HG02642 (cell line): ENCODE measurements at regions not wholly inside any gene's neighbourhood (a gene's known extent, or its start where the extent isn't known, plus 50 kb on each side); places are given as distances from the start of the nearest gene placed in this dataset.

Source experiments
- ATAC-seq: cut with Tn5 transposase; IDR thresholded peaks from one replicate; pipeline ENCODE4 v1.9.1; 2021; ENCODE audit warnings: mild to moderate bottlenecking; ENCODE audit not compliant: unreplicated experiment, poor library complexity

GRCh38 chr2:217494557-217494956 is 508.2 kb downstream of the TNS1 start:
- ATAC-seq = no peak

DNA sequence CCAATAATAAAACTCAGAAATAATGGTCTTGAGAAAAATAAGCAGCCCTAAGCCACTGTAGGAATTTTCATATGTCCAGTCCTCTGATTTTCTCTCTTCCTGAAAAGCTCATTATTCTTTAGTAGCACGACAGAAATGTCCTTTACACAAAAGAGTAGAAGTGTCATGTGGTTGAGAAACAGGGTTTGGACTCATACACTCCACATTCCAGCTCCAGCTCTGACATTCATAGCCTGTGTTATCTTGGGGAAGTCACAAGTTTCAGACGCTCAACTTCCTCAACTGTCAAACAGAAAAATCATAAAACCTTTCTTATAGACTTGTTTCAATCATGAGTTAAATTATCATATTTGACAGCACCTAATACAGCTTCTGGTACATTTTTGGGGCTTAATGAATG is 511.5 kb downstream of the TNS1 start:
- ATAC-seq = no peak

DNA sequence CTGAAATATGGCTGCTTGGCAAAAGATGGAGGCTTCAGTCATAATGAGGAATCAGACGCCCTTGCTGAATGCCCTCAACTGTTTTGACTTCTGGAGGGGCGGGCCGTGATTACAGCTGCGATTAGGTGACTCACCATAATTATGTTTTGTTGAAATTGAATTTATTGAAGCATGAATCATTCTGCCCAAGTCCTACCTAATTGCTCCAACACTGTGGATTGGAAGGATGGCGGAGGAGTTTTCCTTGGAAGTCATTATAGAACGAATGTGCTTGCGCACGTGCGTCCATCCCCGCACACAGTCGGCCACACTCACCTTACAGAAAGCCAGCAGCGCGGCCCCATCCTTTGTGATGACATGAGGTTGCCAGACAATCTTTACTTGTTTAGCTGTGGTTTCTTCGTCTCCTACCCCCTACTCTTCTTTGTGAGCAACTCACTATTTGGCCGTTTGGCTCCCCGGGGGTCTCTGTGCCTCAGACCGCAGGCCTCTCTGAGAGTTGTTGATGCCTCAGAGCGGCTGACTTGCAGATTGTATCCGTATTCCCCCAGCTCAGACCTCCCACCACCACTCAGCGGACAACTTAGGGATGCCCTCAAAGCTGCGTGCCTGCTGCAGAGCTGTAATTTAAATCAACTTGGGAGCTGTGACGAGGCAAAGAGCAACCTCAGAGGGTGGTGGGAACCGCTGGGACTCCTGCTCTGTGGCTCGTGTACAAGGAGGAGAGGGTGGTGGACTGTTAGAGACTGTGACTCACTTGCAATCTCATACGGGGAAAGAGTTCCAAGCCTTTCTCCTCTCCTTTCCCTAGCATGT is 513.4 kb downstream of the TNS1 start:
- no peak for ATAC-seq

DNA sequence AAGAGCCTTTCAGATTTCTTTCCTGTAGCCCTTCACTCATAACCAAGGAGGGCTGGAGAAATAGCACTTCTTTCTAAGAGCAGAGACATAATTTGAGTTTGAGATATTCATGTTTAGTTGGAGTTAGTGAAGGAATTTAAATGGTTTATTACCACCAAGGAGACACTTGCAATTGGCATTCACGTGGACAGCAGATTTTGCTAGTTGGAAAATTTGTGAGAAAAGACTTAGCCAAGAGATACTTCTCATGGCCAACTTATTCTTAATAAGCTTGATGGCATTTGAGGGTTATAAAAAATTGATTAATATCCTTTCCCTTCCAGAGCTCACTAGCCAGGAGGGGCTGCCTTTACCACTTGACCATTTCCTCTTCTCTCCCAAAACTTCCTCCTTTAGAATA is 518.7 kb downstream of the TNS1 start:
- ATAC-seq = no peak

DNA sequence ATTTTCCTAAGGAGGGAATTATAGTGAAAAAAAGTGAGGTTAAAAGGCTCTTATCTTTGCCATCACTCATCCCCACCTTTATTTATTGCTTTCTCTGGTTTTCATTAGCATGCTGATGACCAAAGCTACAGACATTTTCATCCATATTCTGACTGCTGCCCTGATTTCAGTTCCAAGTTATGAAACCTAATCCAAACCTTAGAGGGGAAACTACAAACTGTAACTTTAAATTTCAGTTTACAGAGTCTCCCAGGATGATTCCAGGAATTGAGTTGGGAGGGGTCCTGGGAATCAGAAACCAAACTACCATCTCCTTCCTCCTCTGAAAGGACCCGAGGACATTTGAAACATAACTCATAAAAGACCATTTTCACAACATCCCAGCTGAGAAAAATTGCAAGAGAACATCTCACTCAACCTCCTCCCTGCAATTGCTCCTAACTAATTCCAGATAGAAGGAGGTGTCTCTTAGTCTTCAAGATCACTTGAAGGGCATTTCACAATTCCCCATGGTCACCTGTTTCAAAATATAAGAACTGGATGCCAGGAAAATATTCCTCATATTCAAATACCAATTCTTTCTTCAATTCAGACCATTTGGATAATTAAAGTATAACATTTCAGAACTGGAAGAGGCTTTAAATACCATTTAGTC is 520.6 kb downstream of the TNS1 start:
- no peak for ATAC-seq

- ATAC-seq = no peak
Observed at GRCh38 chr2:217481577-217481976, 521.2 kb downstream of the TNS1 start.

- ATAC-seq = no peak
Observed at GRCh38 chr2:217479566-217479965, 523.2 kb downstream of the TNS1 start.

- no peak for ATAC-seq
Observed at GRCh38 chr2:217478831-217479455, 523.9 kb downstream of the TNS1 start.

DNA sequence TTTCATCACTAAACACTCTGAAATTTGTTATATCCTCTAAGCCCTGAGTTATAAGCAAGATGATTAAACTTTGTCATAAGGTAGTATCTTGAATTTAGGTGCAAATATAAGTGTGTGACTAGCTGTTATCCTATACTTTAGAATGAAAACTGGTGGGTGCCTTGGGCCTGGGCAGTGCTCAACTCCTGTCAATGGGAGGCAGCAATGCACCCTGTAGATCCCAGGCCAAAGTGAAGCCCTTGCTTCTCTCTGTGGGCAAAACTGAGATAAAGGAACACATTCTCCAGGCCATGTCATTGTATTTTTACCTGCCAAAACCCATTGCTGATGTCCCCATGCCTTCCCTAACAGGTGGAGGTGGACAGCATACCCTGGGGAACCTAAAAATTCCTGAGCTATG is 525.2 kb downstream of the TNS1 start:
- no peak for ATAC-seq

DNA sequence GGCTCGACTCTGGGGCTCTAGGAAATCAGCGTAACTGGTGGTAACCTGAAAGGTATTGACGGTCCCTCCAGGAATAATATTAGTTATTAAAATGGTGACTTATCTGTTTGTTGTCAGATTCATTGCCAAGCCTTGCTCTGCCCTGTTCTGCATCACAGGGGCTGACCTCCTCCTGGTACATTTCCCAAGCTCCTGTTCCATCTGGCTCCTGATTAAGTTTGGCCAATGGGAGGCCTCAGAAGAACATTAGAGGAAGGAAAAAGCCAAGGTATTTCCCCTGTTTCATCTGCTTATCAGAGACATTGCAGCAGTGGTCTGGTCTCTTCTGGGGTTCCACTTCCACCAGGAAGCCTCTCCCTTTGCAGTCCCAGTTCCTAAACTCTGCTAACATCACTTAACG is 527.0 kb downstream of the TNS1 start:
- ATAC-seq = no peak

GRCh38 chr2:217475101-217475500 is 527.7 kb downstream of the TNS1 start:
- ATAC-seq = no peak

DNA sequence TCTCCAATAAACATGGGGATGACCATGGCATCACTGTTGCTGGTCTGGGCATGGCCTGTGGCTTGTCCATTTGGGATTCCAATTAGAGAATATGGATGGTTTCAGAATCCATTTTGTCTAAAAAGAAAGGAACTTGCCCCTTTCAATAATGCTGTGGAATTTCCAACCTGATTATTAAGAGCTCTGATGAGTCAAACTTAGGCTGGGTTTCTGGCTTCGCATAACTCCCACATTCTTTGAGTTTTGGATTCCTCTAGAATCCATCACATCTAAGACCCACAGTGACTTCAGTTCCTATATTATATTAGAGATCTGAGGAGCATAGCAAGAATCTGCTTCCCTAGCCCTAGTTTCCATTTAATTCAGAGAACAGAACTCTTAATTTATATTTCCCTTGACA is 531.5 kb downstream of the TNS1 start:
- ATAC-seq = no peak

DNA sequence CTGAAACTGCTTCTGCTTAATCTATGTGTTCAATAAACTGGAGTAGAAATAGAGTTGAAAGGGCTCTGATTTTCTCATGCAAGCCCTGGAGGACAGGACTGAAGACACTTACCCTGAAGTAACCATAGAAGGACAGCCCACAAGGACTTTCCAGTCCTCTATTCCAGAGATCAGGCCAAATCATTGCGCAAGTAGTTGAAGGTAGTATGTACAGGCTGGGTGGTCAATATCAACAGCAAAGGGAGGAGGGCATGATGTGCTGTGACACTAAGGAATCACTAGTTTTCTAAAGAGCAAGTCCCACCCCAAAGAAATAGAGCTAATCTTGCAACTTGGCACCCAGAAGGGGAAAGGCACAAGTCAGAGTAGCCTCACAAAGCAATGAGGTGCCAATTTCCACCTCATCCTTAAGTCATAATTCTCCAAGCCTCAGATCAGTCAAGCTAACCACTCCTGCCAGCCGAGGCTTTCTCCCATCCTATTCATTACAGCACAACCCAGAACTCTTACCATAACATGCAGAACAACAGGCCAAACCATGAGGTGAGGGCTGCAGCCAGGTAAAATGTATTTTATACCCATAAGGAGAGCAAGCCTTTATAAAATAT is 533.5 kb downstream of the TNS1 start:
- no peak for ATAC-seq

- no peak for ATAC-seq
Observed at GRCh38 chr2:217468042-217468830, 534.6 kb downstream of the TNS1 start.

DNA sequence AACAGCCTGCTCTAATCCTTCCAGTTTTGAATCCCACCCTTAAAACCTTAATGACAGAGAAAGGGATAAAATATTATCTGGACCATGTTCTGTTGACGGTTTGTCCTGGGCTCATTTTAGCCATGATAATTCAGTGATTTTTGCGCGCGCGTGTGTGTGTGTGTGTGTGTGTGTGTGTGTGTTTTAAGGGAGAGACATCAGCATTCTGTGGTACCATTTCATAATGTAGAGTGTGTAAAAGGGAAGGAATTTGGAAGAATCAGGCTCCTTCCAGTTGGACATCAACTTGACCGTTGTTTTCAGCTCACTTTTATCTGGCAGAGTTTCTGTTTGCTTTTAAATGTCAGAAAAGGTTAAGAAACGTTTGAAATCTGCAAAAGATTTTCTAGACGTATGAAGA is 535.5 kb downstream of the TNS1 start:
- no peak for ATAC-seq

DNA sequence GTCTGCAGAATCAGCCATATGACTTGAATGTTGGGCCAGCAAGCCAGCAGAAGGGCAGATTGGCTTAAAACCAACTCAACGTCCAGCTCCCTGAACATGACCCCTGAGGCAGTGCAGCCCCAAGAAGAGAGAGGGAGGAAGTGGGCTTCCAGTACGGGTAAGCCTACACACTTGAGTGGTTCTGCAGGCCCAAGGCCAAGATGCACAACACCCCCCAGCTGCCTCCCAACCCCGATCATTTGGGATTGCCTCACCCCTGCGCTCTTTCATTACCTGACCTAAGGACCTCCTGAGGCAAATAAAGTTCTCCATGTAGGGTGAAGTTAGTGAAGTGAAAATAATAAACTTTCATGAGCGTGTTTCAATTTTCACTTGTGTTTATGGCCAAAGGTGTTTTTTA is 536.0 kb downstream of the TNS1 start:
- no peak for ATAC-seq

GRCh38 chr2:217466104-217466503 is 536.7 kb downstream of the TNS1 start:
- no peak for ATAC-seq

DNA sequence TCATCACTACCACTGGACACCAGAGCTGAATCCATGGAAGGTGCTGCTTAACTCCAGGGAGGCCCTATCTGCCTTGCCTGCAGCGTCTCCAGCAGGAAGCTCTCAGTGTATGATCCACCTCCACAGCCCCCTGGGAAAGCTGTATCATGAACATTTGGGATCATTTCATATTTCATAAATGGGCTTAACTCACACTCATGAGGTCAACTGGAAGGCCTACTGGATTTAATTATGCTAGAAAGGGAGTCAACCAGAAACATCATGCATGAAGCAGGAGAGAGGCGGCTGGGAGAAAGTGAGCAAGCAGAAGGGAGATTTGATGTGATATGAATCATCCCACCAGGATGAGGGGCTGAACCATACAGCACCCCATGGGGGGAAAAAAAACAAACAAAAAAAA is 537.7 kb downstream of the TNS1 start:
- no peak for ATAC-seq

- no peak for ATAC-seq
Observed at GRCh38 chr2:217463402-217464075, 539.3 kb downstream of the TNS1 start.

DNA sequence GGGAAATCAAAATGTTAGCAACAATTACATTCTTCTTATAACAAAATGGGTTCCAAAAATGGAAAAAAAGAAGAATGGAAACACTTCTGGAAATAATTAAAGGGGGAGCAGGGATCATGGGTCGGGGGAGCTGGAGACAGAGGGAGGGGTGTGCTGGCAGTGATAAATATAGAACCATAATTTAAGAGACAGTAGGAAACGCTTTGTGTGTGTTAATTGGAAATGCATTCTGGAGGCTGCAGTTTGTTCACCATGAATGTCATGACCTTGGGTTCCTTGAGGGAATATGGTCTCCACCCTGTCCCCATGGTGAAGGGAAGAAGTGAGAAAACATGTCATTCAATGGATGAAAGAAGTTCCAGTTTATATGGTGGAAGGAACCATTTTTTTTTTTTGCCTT is 540.7 kb downstream of the TNS1 start:
- ATAC-seq = no peak
